Activated CD8-positive, alpha-beta memory T cell treated with anti-CD3 and anti-CD28 coated beads, Interleukin-2, amount 10 ng/mL, durations not matched to agents 7 days and 5 days (primary cell): ENCODE measurements at regions not wholly inside any gene's neighbourhood (a gene's known extent, or its start where the extent isn't known, plus 50 kb on each side); places are given as distances from the start of the nearest gene placed in this dataset.

Experiments
- ATAC-seq: fragments of 150-1000 bp; cut with Tn5 transposase; one replicate; pipeline ENCODE4 v1.10.0; 2021; ENCODE audit warnings: moderate library complexity
- CTCF ChIA-PET: fragments of 350-600 bp; sonication (Branson Sonifier 250); formaldehyde crosslinking; loops from one replicate; lab custom pipeline; 2021; ENCODE audit warnings: antibody characterized with exemption; lab: Charles Lee
- DNase-seq: peaks from one replicate; pipeline ENCODE4 v3.0.0-alpha.2; 2020
- H3K27ac Mint-ChIP-seq: one replicate; pipeline ENCODE4 v1.8.0; 2021; ENCODE audit warnings: mild to moderate bottlenecking, mixed read lengths
- H3K27me3 Mint-ChIP-seq: one replicate; pipeline ENCODE4 v1.8.0; 2021; ENCODE audit warnings: mixed read lengths
- H3K36me3 Mint-ChIP-seq: one replicate; pipeline ENCODE4 v1.8.0; 2021; ENCODE audit warnings: mild to moderate bottlenecking, mixed read lengths
- H3K4me1 Mint-ChIP-seq: one replicate; pipeline ENCODE4 v1.8.0; 2021; ENCODE audit warnings: mixed read lengths
- H3K4me3 Mint-ChIP-seq: one replicate; pipeline ENCODE4 v1.8.0; 2021; ENCODE audit warnings: mild to moderate bottlenecking, moderate library complexity, mixed read lengths
- H3K9me3 Mint-ChIP-seq: one replicate; pipeline ENCODE4 v1.8.0; 2022; ENCODE audit warnings: low read depth, mixed read lengths

GRCh38 chr11:112564228-112564955, 303.7 kb upstream of the PLET1 start:
- DNase-seq = no peak
- no peak for ATAC-seq
- no peaks in the 10 kb centered on the region for H3K36me3 Mint-ChIP-seq
- no peaks in the 10 kb centered on the region for H3K9me3 Mint-ChIP-seq
- H3K27ac Mint-ChIP-seq = no peak overlapping the region
- H3K4me3 Mint-ChIP-seq = no peak overlapping the region
- CTCF ChIA-PET = interaction anchor here (1.0 to 1.6 kb wide), 2 partner anchors 14 to 725 kb away, joined by 3 read pairs; no protein-coding TSS in a partner anchor
- H3K27me3 Mint-ChIP-seq = peaks cover 41% of the 10 kb centered on the region
- no peaks in the 10 kb centered on the region for H3K4me1 Mint-ChIP-seq

GRCh38 chr11:112565551-112565950, 304.9 kb upstream of the PLET1 start:
- Mint-ChIP-seq H3K9me3 (no peaks in the 10 kb centered on the region), H3K27ac (no peak overlapping the region), H3K27me3 (peaks cover 52% of the 10 kb centered on the region), H3K36me3 (no peaks in the 10 kb centered on the region), H3K4me1 (no peaks in the 10 kb centered on the region), H3K4me3 (no peak overlapping the region)
- ATAC-seq (no peak), DNase-seq (no peak)
- CTCF ChIA-PET = interaction anchor here (1.2 kb wide), 1 partner anchor 23 kb away, joined by 4 read pairs; no protein-coding TSS in a partner anchor

DNA sequence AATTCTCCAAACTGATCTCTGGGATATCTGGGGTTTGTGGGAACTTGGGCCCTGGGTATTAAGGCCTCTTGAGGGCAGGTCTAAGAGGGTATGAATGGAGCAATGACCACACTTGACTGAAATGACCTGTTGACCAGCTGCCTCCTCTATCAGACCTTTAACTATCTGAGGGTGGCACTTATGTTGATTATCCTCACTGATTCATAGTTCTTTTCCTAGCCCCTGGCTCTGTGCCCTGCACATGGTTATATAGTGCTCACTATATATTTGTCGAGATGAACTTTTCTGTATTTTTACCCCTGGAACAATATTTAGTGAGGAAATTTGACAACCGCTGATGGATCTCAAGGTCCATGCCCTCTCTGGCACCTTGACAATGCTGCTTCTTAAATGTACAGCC, 305.5 kb upstream of the PLET1 start:
- Mint-ChIP-seq H3K27me3 (peaks cover 55% of the 10 kb centered on the region), H3K36me3 (no peaks in the 10 kb centered on the region), H3K27ac (no peak overlapping the region), H3K4me1 (no peaks in the 10 kb centered on the region), H3K4me3 (no peak overlapping the region), H3K9me3 (no peaks in the 10 kb centered on the region)
- no peak for ATAC-seq
- CTCF ChIA-PET = interaction anchor here (1.2 kb wide), 1 partner anchor 22 kb away, joined by 4 read pairs; no protein-coding TSS in a partner anchor
- DNase-seq = no peak

- DNase-seq (no peak), ATAC-seq (no peak)
- Mint-ChIP-seq H3K4me3 (no peak overlapping the region), H3K27ac (no peak overlapping the region), H3K9me3 (no peaks in the 10 kb centered on the region), H3K4me1 (no peaks in the 10 kb centered on the region), H3K27me3 (peaks cover 56% of the 10 kb centered on the region), H3K36me3 (no peaks in the 10 kb centered on the region)
- CTCF ChIA-PET = no interaction called here
Observed at GRCh38 chr11:112570333-112570732, 309.7 kb upstream of the PLET1 start.

- no peaks in the 10 kb centered on the region for H3K9me3 Mint-ChIP-seq
- no peaks in the 10 kb centered on the region for H3K36me3 Mint-ChIP-seq
- no peak for DNase-seq
- no peak overlapping the region for H3K4me3 Mint-ChIP-seq
- H3K27me3 Mint-ChIP-seq = peaks cover 14% of the 10 kb centered on the region
- CTCF ChIA-PET = no interaction called here
- H3K27ac Mint-ChIP-seq = no peak overlapping the region
- ATAC-seq = no peak
- peaks cover 7% of the 10 kb centered on the region for H3K4me1 Mint-ChIP-seq
Observed at GRCh38 chr11:112579282-112579681, 318.6 kb upstream of the PLET1 start.

GRCh38 chr11:112580864-112581263, 320.2 kb upstream of the PLET1 start:
- ATAC-seq = no peak
- Mint-ChIP-seq H3K9me3 (no peaks in the 10 kb centered on the region), H3K4me1 (peaks cover 7% of the 10 kb centered on the region), H3K27ac (no peak overlapping the region), H3K4me3 (no peak overlapping the region), H3K27me3 (peaks cover 22% of the 10 kb centered on the region), H3K36me3 (no peaks in the 10 kb centered on the region)
- CTCF ChIA-PET = interaction anchor here (0.9 kb wide), 1 partner anchor 300 kb away, joined by 3 read pairs; no protein-coding TSS in a partner anchor
- DNase-seq = no peak

DNA sequence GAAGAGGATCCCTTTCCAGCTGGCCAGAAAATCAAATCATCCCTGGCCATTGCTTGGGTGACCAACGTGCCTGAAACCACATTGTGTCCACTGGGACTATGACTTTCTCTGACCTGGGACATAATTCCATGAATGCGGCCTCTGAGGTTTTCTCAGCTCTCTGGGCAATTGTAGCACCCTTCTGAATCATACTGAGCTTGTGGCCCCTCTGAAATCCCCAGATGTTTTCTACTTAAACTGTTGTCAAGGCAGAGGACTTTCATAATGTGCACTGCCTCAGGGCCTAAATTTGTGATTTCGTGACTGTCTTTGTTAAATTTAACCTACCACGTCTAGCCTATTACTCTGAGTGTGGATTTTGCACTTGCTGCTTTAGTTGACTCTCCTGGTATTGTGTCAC, 321.1 kb upstream of the PLET1 start:
- Mint-ChIP-seq H3K27ac (no peak overlapping the region), H3K27me3 (peaks cover 22% of the 10 kb centered on the region), H3K4me3 (no peak overlapping the region), H3K36me3 (no peaks in the 10 kb centered on the region), H3K4me1 (peaks cover 7% of the 10 kb centered on the region), H3K9me3 (no peaks in the 10 kb centered on the region)
- DNase-seq = no peak
- no peak for ATAC-seq
- CTCF ChIA-PET = interaction anchor here (0.9 kb wide), 1 partner anchor 300 kb away, joined by 3 read pairs; no protein-coding TSS in a partner anchor

DNA sequence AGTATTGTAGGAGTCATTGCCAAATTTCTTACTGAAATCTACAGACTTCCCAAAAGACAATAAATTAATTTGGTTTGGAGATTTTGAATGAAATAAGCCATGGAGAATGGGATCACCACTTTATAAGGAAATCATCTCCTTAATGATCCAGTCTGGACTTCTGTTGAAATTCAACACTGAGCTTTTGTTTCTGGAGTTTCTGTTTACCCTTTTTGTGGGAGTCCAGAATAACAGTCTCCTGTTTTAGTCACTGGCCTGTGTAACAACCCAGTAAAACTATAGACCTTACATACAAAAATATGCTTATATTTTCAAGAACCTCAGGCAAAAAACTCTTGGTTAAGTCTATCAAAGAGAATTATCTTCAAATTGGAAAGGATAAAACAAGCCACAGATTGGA, 321.7 kb upstream of the PLET1 start:
- Mint-ChIP-seq H3K27me3 (peaks cover 22% of the 10 kb centered on the region), H3K9me3 (no peaks in the 10 kb centered on the region), H3K36me3 (no peaks in the 10 kb centered on the region), H3K4me3 (no peak overlapping the region), H3K4me1 (peaks cover 7% of the 10 kb centered on the region), H3K27ac (no peak overlapping the region)
- CTCF ChIA-PET = no interaction called here
- DNase-seq = no peak
- no peak for ATAC-seq

- Mint-ChIP-seq H3K27ac (no peak overlapping the region), H3K27me3 (peaks cover 25% of the 10 kb centered on the region), H3K36me3 (no peaks in the 10 kb centered on the region), H3K4me3 (no peak overlapping the region), H3K9me3 (no peaks in the 10 kb centered on the region), H3K4me1 (peaks cover 7% of the 10 kb centered on the region)
- CTCF ChIA-PET = interaction anchor here (1.0 kb wide), 1 partner anchor 27 kb away, joined by 3 read pairs; no protein-coding TSS in a partner anchor
- ATAC-seq (no peak), DNase-seq (no peak)
Observed at GRCh38 chr11:112583261-112583893, 322.7 kb upstream of the PLET1 start.

DNA sequence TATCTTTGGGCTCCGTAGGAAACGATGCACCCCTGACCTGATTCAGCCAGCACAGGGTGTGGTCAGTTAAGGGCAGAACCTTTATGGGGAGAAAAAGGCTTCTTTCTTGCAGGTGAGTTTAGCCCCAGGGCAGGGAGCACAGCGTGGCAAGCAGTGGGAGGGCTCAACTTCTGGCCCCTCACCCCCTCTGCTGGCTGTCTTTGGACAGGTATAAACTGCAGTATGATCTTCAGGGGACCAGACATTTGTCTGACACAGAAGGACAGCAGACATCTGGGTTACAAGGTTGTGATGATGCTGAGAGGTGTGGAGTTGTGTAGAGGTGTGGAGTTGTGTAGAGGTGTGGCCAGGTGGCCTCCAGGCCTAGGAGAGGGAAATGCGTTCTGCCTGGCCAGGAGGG, 324.0 kb upstream of the PLET1 start:
- peaks cover 7% of the 10 kb centered on the region for H3K4me1 Mint-ChIP-seq
- DNase-seq = no peak
- H3K36me3 Mint-ChIP-seq = no peaks in the 10 kb centered on the region
- no peaks in the 10 kb centered on the region for H3K9me3 Mint-ChIP-seq
- CTCF ChIA-PET = no interaction called here
- H3K27me3 Mint-ChIP-seq = peaks cover 24% of the 10 kb centered on the region
- H3K27ac Mint-ChIP-seq = no peak overlapping the region
- no peak overlapping the region for H3K4me3 Mint-ChIP-seq
- ATAC-seq = no peak

- H3K27ac Mint-ChIP-seq = no peak overlapping the region
- no peaks in the 10 kb centered on the region for H3K36me3 Mint-ChIP-seq
- ATAC-seq = no peak
- peaks cover 14% of the 10 kb centered on the region for H3K27me3 Mint-ChIP-seq
- CTCF ChIA-PET = interaction anchor here (0.6 to 3.0 kb wide), 28 partner anchors 9 to 1144 kb away, joined by 3 to 64 read pairs (median 3); no protein-coding TSS in a partner anchor
- H3K9me3 Mint-ChIP-seq = no peaks in the 10 kb centered on the region
- no peak for DNase-seq
- peaks cover 7% of the 10 kb centered on the region for H3K4me1 Mint-ChIP-seq
- H3K4me3 Mint-ChIP-seq = no peak overlapping the region
Observed at GRCh38 chr11:112587664-112588063, 327.0 kb upstream of the PLET1 start.

- CTCF ChIA-PET = interaction anchor here (0.6 to 3.0 kb wide), 32 partner anchors 9 to 1143 kb away, joined by 3 to 64 read pairs (median 3); no protein-coding TSS in a partner anchor
- H3K36me3 Mint-ChIP-seq = no peaks in the 10 kb centered on the region
- H3K4me1 Mint-ChIP-seq = peaks cover 3% of the 10 kb centered on the region
- H3K27ac Mint-ChIP-seq = no peak overlapping the region
- DNase-seq (peak; percentile 57), ATAC-seq (peak; percentile 87)
- no peaks in the 10 kb centered on the region for H3K9me3 Mint-ChIP-seq
- H3K27me3 Mint-ChIP-seq = peaks cover 14% of the 10 kb centered on the region
- no peak overlapping the region for H3K4me3 Mint-ChIP-seq
Observed at GRCh38 chr11:112588252-112588694, 327.6 kb upstream of the PLET1 start.

DNA sequence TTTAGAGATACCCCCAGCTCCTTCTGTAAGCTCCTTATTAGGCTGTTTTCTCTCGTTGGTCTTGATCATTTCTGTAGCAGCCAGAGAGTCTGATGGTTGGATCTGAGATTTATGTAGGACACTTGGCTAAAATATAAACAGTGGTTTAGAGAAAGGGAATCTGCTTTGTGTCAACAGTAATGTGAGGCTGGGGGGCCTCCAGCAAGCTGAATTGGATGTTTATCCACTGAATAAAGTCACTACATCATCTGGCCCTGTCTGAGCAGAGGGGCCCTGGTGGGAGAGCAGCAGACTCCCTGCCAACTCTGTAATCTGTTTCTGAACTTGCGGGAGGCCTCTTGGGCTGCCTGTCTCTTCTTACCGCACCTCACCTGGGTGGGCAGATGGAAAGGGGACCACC, 328.5 kb upstream of the PLET1 start:
- Mint-ChIP-seq H3K27me3 (peaks cover 12% of the 10 kb centered on the region), H3K27ac (no peak overlapping the region), H3K9me3 (no peaks in the 10 kb centered on the region), H3K4me3 (no peak overlapping the region), H3K36me3 (no peaks in the 10 kb centered on the region), H3K4me1 (no peaks in the 10 kb centered on the region)
- DNase-seq = no peak
- CTCF ChIA-PET = interaction anchor here (1.0 to 3.0 kb wide), 9 partner anchors 15 to 716 kb away, joined by 3 to 64 read pairs (median 3); no protein-coding TSS in a partner anchor
- ATAC-seq = no peak
